H1 (cell line): ENCODE measurements at regions not wholly inside any gene's neighbourhood (a gene's known extent, or its start where the extent isn't known, plus 50 kb on each side); places are given as distances from the start of the nearest gene placed in this dataset.

ENCODE experiments used
- CTCF ChIA-PET: fragments of 300-600 bp; sonication (Branson Sonifier 250); formaldehyde crosslinking; loops from one replicate; lab custom pipeline; 2021; ENCODE audit not compliant: partially characterized antibody; lab: Charles Lee
- POLR2A ChIA-PET: fragments of 300-600 bp; sonication (Branson Sonifier 250); formaldehyde crosslinking; loops from one replicate; lab custom pipeline; 2021; ENCODE audit warnings: inconsistent platforms; ENCODE audit not compliant: partially characterized antibody; lab: Charles Lee
- DNase-seq, 2 experiments: peaks; one replicate each; pipeline versions ENCODE4 v3.0.0 to v3.0.0-alpha.2; 2010 to 2022; ENCODE audit warnings: low spot score in 2 of 2, low read depth in 1 of 2, mixed read lengths in 1 of 2
- FAIRE-seq: peaks from 2 replicates; lab custom pipeline; 2011; peaks lifted over from hg19 to GRCh38; lab: Jason Lieb, UNC
- H2AFZ ChIP-seq: 2 replicates; pipeline ENCODE4 v1.8.1; 2012; ENCODE audit warnings: low read length, inconsistent platforms
- H2AK5ac ChIP-seq: 2 replicates; pipeline ENCODE4 v1.6.1; 2013; ENCODE audit warnings: low read depth, low read length
- H2BK120ac ChIP-seq: replicated peaks from 2 replicates; pipeline ENCODE3; 2013; ENCODE audit warnings: low read depth, low read length, inconsistent platforms
- H2BK12ac ChIP-seq: 2 replicates; pipeline ENCODE4 v1.6.1; 2013; ENCODE audit warnings: low read depth, low read length
- H2BK15ac ChIP-seq: 2 replicates; pipeline ENCODE4 v1.6.1; 2013; ENCODE audit warnings: low read length
- H2BK20ac ChIP-seq: 2 replicates; pipeline ENCODE4 v1.6.1; 2013; ENCODE audit warnings: low read length
- H2BK5ac ChIP-seq: 2 replicates; pipeline ENCODE4 v1.6.1; 2013; ENCODE audit warnings: low read depth, low read length
- H3K14ac ChIP-seq: 2 replicates; pipeline ENCODE4 v1.6.1; 2013; ENCODE audit warnings: inconsistent platforms; ENCODE audit not compliant: insufficient read length
- H3K18ac ChIP-seq: 2 replicates; pipeline ENCODE4 v1.6.1; 2013; ENCODE audit warnings: low read length; ENCODE audit errors: extremely low read depth
- H3K23ac ChIP-seq: 2 replicates; pipeline ENCODE4 v1.6.1; 2013; ENCODE audit warnings: inconsistent platforms; ENCODE audit not compliant: insufficient read length
- H3K23me2 ChIP-seq: 2 replicates; pipeline ENCODE4 v1.6.1; 2013; ENCODE audit warnings: low read depth, low read length
- H3K27ac ChIP-seq: 2 replicates; pipeline ENCODE4 v1.6.1; 2011; ENCODE audit warnings: low read depth, low read length, inconsistent platforms
- H3K27me3 ChIP-seq, 4 experiments: replicated peaks in 1 of 4; 1 replicate in 1 of 4; 2 replicates in 3 of 4; pipeline versions ENCODE4 v1.6.1 to v1.8.1; 2011 to 2013; ENCODE audit warnings: low read length in 3 of 4, mild to moderate bottlenecking in 3 of 4, inconsistent platforms in 2 of 4, mixed read lengths in 2 of 4, moderate library complexity in 1 of 4; ENCODE audit not compliant: control insufficient read depth in 3 of 4, insufficient read depth in 3 of 4; ENCODE audit errors: extremely low read depth in 1 of 4
- H3K36me3 ChIP-seq, 4 experiments: 2 replicates each; pipeline versions ENCODE4 v1.6.1 to v1.8.1; 2011 to 2013; ENCODE audit warnings: mild to moderate bottlenecking in 4 of 4, low read length in 3 of 4, moderate library complexity in 2 of 4, control low read depth in 1 of 4, inconsistent platforms in 1 of 4; ENCODE audit not compliant: insufficient read depth in 4 of 4, control insufficient read depth in 2 of 4
- H3K4ac ChIP-seq: replicated peaks from 2 replicates; pipeline ENCODE3; 2013; ENCODE audit warnings: low read length, low read depth, mixed read lengths, inconsistent platforms; ENCODE audit not compliant: insufficient read length
- H3K4me1 ChIP-seq, 4 experiments: replicated peaks in 1 of 4; 1 replicate in 1 of 4; 2 replicates in 3 of 4; pipeline versions ENCODE4 v1.6.1 to v1.8.1; 2011 to 2013; ENCODE audit warnings: low read length in 3 of 4, inconsistent platforms in 2 of 4, mixed read lengths in 1 of 4; ENCODE audit not compliant: insufficient read depth in 4 of 4, control insufficient read depth in 3 of 4
- H3K4me2 ChIP-seq, 2 experiments: 2 replicates each; pipeline versions ENCODE4 v1.6.1 to v1.8.1; 2011 to 2013; ENCODE audit warnings: low read depth in 2 of 2, low read length in 2 of 2, control low read depth in 1 of 2, inconsistent platforms in 1 of 2, mild to moderate bottlenecking in 1 of 2; ENCODE audit not compliant: insufficient read depth in 1 of 2
- H3K4me3 ChIP-seq, 4 experiments: fragments of 200-600, 300-600 bp in 1 of 4; sonication (generic), shearing (Covaris generic), sonication (Bioruptor Twin) in 1 of 4; 2 replicates each; pipeline versions ENCODE4 v1.5.1 to v1.8.1; 2011 to 2016; ENCODE audit warnings: low read length in 4 of 4, low read depth in 3 of 4, control low read depth in 2 of 4, inconsistent platforms in 2 of 4, mild to moderate bottlenecking in 2 of 4, mixed read lengths in 1 of 4, moderate library complexity in 1 of 4; ENCODE audit not compliant: insufficient read depth in 2 of 4; ENCODE audit errors: extremely low read depth in 1 of 4
- H3K56ac ChIP-seq: replicated peaks from 2 replicates; pipeline ENCODE3; 2013; ENCODE audit warnings: low read depth, mild to moderate bottlenecking, mixed read lengths, low read length, inconsistent platforms; ENCODE audit not compliant: insufficient read length
- H3K79me1 ChIP-seq: 2 replicates; pipeline ENCODE4 v1.6.1; 2013; ENCODE audit warnings: low read depth, low read length, control low read depth
- H3K79me2 ChIP-seq, 2 experiments: 2 replicates each; pipeline versions ENCODE4 v1.6.1 to v1.8.1; 2012 to 2013; ENCODE audit warnings: low read length in 2 of 2, mild to moderate bottlenecking in 2 of 2, inconsistent platforms in 1 of 2; ENCODE audit not compliant: insufficient read depth in 2 of 2, control insufficient read depth in 1 of 2
- H3K9ac ChIP-seq, 4 experiments: replicated peaks in 1 of 4; 1 replicate in 1 of 4; 2 replicates in 3 of 4; pipeline versions ENCODE4 v1.6.1 to v1.8.1; 2011 to 2013; ENCODE audit warnings: low read depth in 3 of 4, low read length in 3 of 4, control low read depth in 2 of 4, mild to moderate bottlenecking in 2 of 4, moderate library complexity in 2 of 4, inconsistent platforms in 1 of 4; ENCODE audit errors: extremely low read depth in 1 of 4
- H3K9me3 ChIP-seq, 2 experiments: 2 replicates each; pipeline versions ENCODE4 v1.6.1 to v1.8.1; 2012 to 2013; ENCODE audit warnings: mild to moderate bottlenecking in 2 of 2, moderate library complexity in 2 of 2, control low read depth in 1 of 2, inconsistent platforms in 1 of 2, low read depth in 1 of 2, low read length in 1 of 2, mixed read lengths in 1 of 2; ENCODE audit not compliant: insufficient read depth in 2 of 2
- H4K20me1 ChIP-seq, 2 experiments: replicated peaks in 1 of 2; 2 replicates each; pipeline versions ENCODE3 to v1.8.1; 2011 to 2013; ENCODE audit warnings: inconsistent platforms in 2 of 2, low read length in 2 of 2, mild to moderate bottlenecking in 1 of 2; ENCODE audit not compliant: insufficient read depth in 2 of 2, control insufficient read depth in 1 of 2
- H4K5ac ChIP-seq: 2 replicates; pipeline ENCODE4 v1.6.1; 2013; ENCODE audit warnings: low read length, low read depth, mixed read lengths, inconsistent platforms; ENCODE audit not compliant: insufficient read length
- H4K8ac ChIP-seq: 2 replicates; pipeline ENCODE4 v1.8.0; 2013; ENCODE audit warnings: mild to moderate bottlenecking, moderate library complexity, low read length, inconsistent platforms; ENCODE audit not compliant: insufficient read depth; ENCODE audit errors: extremely low read depth
- H4K91ac ChIP-seq: replicated peaks from 2 replicates; pipeline ENCODE3; 2013; ENCODE audit warnings: low read length, mixed read lengths, inconsistent platforms; ENCODE audit not compliant: insufficient read length
- ATF3 ChIP-seq: IDR thresholded peaks from 2 replicates; pipeline ENCODE4 v1.6.1; 2011; ENCODE audit warnings: low read depth, mild to moderate bottlenecking, low read length; ENCODE audit not compliant: insufficient read depth
- BACH1 ChIP-seq: IDR thresholded peaks from 2 replicates; pipeline ENCODE4 v1.6.1; 2012; ENCODE audit warnings: low read length, improper control_type of control experiment
- FOSL1 ChIP-seq: IDR thresholded peaks from 2 replicates; pipeline ENCODE4 v1.6.1; 2011; ENCODE audit warnings: mild to moderate bottlenecking, low read depth, low read length, moderate library complexity; ENCODE audit not compliant: insufficient read depth
- JUND ChIP-seq: IDR thresholded peaks from 2 replicates; pipeline ENCODE4 v1.6.1; 2011; ENCODE audit warnings: mild to moderate bottlenecking, improper control_type of control experiment, low read length
- POLR2A ChIP-seq, 2 experiments: IDR thresholded peaks; 1 replicate in 1 of 2; 2 replicates in 1 of 2; pipeline ENCODE4 v1.6.1; 2011; ENCODE audit warnings: low read depth in 2 of 2, low read length in 2 of 2, mild to moderate bottlenecking in 2 of 2; ENCODE audit errors: control extremely low read depth in 1 of 2
- SP2 ChIP-seq: IDR thresholded peaks from 2 replicates; pipeline ENCODE4 v1.6.1; 2012; ENCODE audit warnings: mild to moderate bottlenecking, low read length, inconsistent platforms
- TAF7 ChIP-seq: optimal IDR thresholded peaks from 2 replicates; pipeline ENCODE3; 2011; ENCODE audit warnings: low read depth, mild to moderate bottlenecking, inconsistent platforms, low read length, moderate library complexity, borderline replicate concordance
- TCF12 ChIP-seq: IDR thresholded peaks from 2 replicates; pipeline ENCODE4 v1.6.1; 2011; ENCODE audit warnings: low read depth, mild to moderate bottlenecking, low read length
- YY1 ChIP-seq: IDR thresholded peaks from 2 replicates; pipeline ENCODE4 v1.6.1; 2011; ENCODE audit warnings: low read depth, mild to moderate bottlenecking, low read length
- WGBS, 2 experiments: shearing (Covaris generic) in 1 of 2; methylation state at CpG; one replicate each; pipeline versions ENCODE4 v1.1.6 to v1.1.7; 2013 to 2015; ENCODE audit warnings: low lambda C conversion rate in 2 of 2, mixed read lengths in 2 of 2, inconsistent platforms in 1 of 2, low coverage in 1 of 2, missing lambda C conversion rate in 1 of 2; ENCODE audit not compliant: insufficient replicate concordance in 2 of 2, insufficient coverage in 1 of 2, insufficient read length in 1 of 2; ENCODE audit errors: extremely low coverage in 1 of 2, missing lambda C conversion rate in 1 of 2; 5-methylcytosine and 5-hydroxymethylcytosine counted together

- H2AK5ac ChIP-seq: no peak overlapping the region
- no peaks in the 10 kb centered on the region for H4K20me1 ChIP-seq
- H3K4ac ChIP-seq: no peak overlapping the region
- H3K79me2 ChIP-seq: no peaks in the 10 kb centered on the region
- TF ChIP-seq BACH1 (no peak), FOSL1 (no peak), TAF7 (no peak), JUND (no peak), SP2 (no peak), ATF3 (no peak), POLR2A (IDR thresholded peaks at IDR 0.05; ENCODE audit: control extremely low read depth in 1 of 2, low read depth in 2 of 2, low read length in 2 of 2) (no peak), TCF12 (no peak), YY1 (no peak)
- H2BK5ac ChIP-seq: no peak overlapping the region
- no peak overlapping the region for H3K14ac ChIP-seq
- H3K4me1 ChIP-seq: no peaks in the 10 kb centered on the region
- no peaks in the 10 kb centered on the region for H3K79me1 ChIP-seq
- no peak overlapping the region for H4K5ac ChIP-seq
- H2BK120ac ChIP-seq: no peak overlapping the region
- H3K9me3 ChIP-seq: no peaks in the 10 kb centered on the region
- CTCF ChIA-PET: interaction anchor here (0.6 to 1.7 kb wide), 5 partner anchors 14 to 162 kb away, joined by 3 to 4 read pairs (median 4); no protein-coding TSS in a partner anchor
- no peak overlapping the region for H3K4me2 ChIP-seq
- H4K8ac ChIP-seq: no peak overlapping the region
- no peak for DNase-seq
- no peak overlapping the region for H3K4me3 ChIP-seq
- H4K91ac ChIP-seq: no peak overlapping the region
- H3K27ac ChIP-seq: no peak overlapping the region
- no peaks in the 10 kb centered on the region for H3K23me2 ChIP-seq
- no peak overlapping the region for H3K18ac ChIP-seq
- FAIRE-seq: no peak
- H2BK20ac ChIP-seq: no peak overlapping the region
- no peak overlapping the region for H2BK12ac ChIP-seq
- POLR2A ChIA-PET: no interaction called here
- no peak overlapping the region for H2AFZ ChIP-seq
- H3K27me3 ChIP-seq: no peaks in the 10 kb centered on the region
- H3K56ac ChIP-seq: no peak overlapping the region
- H3K23ac ChIP-seq: no peak overlapping the region
- no peaks in the 10 kb centered on the region for H3K36me3 ChIP-seq
- no peak overlapping the region for H2BK15ac ChIP-seq
- 80% methylated on average over 3 of the region's 3 CpGs; no CpG with 5 or more reads in 1 of the 2 experiments for WGBS, 2 experiments
- no peak overlapping the region for H3K9ac ChIP-seq
Measured at GRCh38 chr5:61217214-61217613, 54.9 kb upstream of the SMIM15 start.
